ENCODE measurements at regions not wholly inside any gene's neighbourhood (a gene's known extent, or its start where the extent isn't known, plus 50 kb on each side); places are given as distances from the start of the nearest gene placed in this dataset.

DNA sequence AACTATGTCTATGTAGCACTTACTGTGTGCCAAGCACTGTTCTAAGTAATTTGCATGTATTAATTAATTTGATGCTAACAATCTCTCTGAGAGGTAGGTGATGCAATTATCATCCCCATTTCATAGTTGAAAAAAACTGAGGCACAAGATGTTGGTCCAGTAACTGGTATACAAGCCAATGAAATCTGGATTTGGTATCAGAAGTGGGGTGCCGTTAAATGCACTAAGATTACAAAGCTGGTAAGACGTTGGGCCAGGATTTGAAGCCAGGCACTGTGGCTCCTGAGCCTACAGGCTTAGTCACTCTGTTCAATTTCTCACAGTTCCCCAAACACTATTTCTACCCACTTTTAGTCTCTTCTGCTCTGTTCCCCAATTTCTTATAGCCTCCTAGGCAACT lies 70.4 kb upstream of the CACNA1A start:
- CTCF ChIA-PET: no interaction called here
- POLR2A ChIA-PET: no interaction called here
- TF ChIP-seq LEF1 (IDR thresholded peaks at IDR 0.05; ENCODE audit: borderline replicate concordance) (no peak), FOXM1 (IDR thresholded peaks at IDR 0.05; ENCODE audit: borderline replicate concordance) (no peak), SUZ12 (IDR thresholded peaks at IDR 0.05) (no peak), HDGF (IDR thresholded peaks at IDR 0.05; ENCODE audit: borderline replicate concordance) (no peak), ZNF384 (IDR thresholded peaks at IDR 0.05) (no peak), FOXK2 (IDR thresholded peaks at IDR 0.05) (no peak), BHLHE40 (IDR thresholded peaks at IDR 0.05; ENCODE audit: borderline replicate concordance) (no peak), NFRKB (IDR thresholded peaks at IDR 0.05) (no peak), TARDBP (IDR thresholded peaks at IDR 0.05) (no peak), ARNT (IDR thresholded peaks at IDR 0.05) (no peak), SP1 (IDR thresholded peaks at IDR 0.05) (no peak), CTBP1 (IDR thresholded peaks at IDR 0.05; ENCODE audit: borderline replicate concordance) (no peak), L3MBTL2 (conservative IDR thresholded peaks at IDR 0.05) (no peak)
- TF ChIP-seq, protein P1, sequence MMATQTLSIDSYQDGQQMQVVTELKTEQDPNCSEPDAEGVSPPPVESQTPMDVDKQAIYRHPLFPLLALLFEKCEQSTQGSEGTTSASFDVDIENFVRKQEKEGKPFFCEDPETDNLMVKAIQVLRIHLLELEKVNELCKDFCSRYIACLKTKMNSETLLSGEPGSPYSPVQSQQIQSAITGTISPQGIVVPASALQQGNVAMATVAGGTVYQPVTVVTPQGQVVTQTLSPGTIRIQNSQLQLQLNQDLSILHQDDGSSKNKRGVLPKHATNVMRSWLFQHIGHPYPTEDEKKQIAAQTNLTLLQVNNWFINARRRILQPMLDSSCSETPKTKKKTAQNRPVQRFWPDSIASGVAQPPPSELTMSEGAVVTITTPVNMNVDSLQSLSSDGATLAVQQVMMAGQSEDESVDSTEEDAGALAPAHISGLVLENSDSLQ (IDR thresholded peaks at IDR 0.05): no peak
- no peak for DNase-seq (ENCODE audit: extremely low spot score)

DNA sequence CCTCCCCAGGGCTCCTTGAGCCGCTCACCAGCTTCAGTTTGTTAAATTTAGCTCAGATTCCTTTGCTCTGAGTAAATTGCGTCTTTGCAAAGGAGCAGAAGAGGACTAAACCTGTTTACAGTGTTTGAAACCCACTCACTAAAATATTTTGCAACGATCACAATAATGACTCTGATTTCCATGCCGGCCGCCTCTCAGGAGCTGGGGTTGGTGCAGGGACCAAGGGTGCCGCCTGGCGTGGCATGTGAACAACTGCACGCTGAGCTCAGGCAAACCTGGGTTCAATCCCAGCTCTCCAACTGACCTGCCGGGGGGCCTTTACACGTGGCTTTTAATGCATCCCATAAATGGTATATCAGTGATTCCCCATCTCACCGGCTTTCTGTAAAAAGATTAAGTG lies 68.7 kb upstream of the CACNA1A start:
- TF ChIP-seq BHLHE40 (IDR thresholded peaks at IDR 0.05; ENCODE audit: borderline replicate concordance) (no peak), ZNF384 (IDR thresholded peaks at IDR 0.05) (no peak), ELF4 (IDR thresholded peaks at IDR 0.05) (no peak), L3MBTL2 (conservative IDR thresholded peaks at IDR 0.05) (no peak), FOXK2 (IDR thresholded peaks at IDR 0.05) (no peak), LEF1 (IDR thresholded peaks at IDR 0.05; ENCODE audit: borderline replicate concordance) (no peak), NFRKB (IDR thresholded peaks at IDR 0.05) (no peak), FOXM1 (IDR thresholded peaks at IDR 0.05; ENCODE audit: borderline replicate concordance) (no peak), FOXA1 (IDR thresholded peaks at IDR 0.05) (no peak), HDGF (IDR thresholded peaks at IDR 0.05; ENCODE audit: borderline replicate concordance) (no peak), SP1 (IDR thresholded peaks at IDR 0.05) (no peak)
- TF ChIP-seq, protein P1 (IDR thresholded peaks at IDR 0.05): no peak
- ChIA-PET POLR2A (interaction anchor here (1.0 kb wide), 1 partner anchor 157 kb away, joined by 3 read pairs; no protein-coding TSS in a partner anchor), CTCF (interaction anchor here (0.6 to 1.2 kb wide), 8 partner anchors 9 to 297 kb away, joined by 3 to 8 read pairs (median 4); no protein-coding TSS in a partner anchor)

DNA sequence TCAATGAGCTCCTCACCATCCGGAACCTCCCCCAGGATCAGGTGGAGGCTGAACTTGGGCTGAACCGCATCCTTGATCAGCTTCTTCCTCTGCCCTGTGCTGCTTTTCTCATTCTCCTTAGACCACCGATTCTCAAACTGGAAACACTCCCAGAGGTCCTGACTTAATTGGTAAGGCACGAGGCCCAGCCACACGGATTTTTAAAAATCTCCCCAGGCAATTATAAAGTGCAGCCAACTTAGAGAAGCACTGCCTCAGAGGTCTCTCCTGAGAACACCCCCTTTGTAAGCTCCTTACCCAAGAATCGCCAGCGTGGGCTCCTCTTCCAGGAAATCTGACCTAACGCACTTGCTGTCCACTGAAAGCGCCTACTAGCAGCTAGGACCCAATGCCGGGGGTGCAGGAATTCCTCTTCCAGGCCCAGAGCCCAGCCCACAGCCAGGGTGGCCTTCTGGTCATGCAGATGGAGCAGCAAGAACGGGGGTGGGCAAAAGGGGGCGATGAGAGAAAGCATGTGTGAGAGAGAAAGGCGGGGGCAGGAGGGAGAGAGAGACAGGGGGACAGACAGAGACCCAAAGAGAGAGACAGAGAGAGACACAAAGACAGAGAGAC lies 66.9 kb upstream of the CACNA1A start:
- TF ChIP-seq FOXM1 (IDR thresholded peaks at IDR 0.05; ENCODE audit: borderline replicate concordance) (no peak), HDGF (IDR thresholded peaks at IDR 0.05; ENCODE audit: borderline replicate concordance) (no peak), LEF1 (IDR thresholded peaks at IDR 0.05; ENCODE audit: borderline replicate concordance) (no peak), L3MBTL2 (conservative IDR thresholded peaks at IDR 0.05) (no peak), ZNF384 (IDR thresholded peaks at IDR 0.05) (no peak), TARDBP (IDR thresholded peaks at IDR 0.05) (no peak), CTBP1 (IDR thresholded peaks at IDR 0.05; ENCODE audit: borderline replicate concordance) (no peak), NFRKB (IDR thresholded peaks at IDR 0.05) (no peak), ELF4 (IDR thresholded peaks at IDR 0.05) (no peak), FOXA1 (IDR thresholded peaks at IDR 0.05) (no peak), BHLHE40 (IDR thresholded peaks at IDR 0.05; ENCODE audit: borderline replicate concordance) (no peak), ARNT (IDR thresholded peaks at IDR 0.05) (no peak)
- TF ChIP-seq, protein P1 (IDR thresholded peaks at IDR 0.05): no peak
- CTCF ChIA-PET: no interaction called here
- POLR2A ChIA-PET: no interaction called here
- no peak for DNase-seq (ENCODE audit: extremely low spot score)

More for the DNA sequence above, 68.7 kb upstream of the CACNA1A start:
- DNase-seq (ENCODE audit: extremely low spot score): peak; percentile 62

DNA sequence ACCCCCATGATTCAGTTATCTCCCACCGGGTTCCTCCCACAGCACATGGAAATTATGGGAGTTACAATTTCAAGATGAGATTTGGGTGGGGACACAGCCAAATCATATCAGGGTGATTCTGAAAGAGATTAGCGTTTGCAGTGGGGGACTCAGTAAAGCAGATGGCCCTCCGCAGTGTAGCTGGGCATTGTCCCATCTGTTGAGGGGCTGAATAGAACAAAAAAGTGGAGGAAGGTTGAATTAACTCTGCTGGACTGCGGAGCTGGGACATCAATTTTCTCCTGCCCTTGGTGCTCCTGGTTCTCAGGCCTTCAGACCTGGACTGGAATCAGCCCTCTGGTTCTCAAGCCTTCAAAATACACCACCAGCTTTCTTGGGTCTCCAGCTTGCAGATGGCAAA lies 55.2 kb upstream of the CACNA1A start:
- TF ChIP-seq LEF1 (IDR thresholded peaks at IDR 0.05; ENCODE audit: borderline replicate concordance) (no peak), SUZ12 (IDR thresholded peaks at IDR 0.05) (no peak), FOXK2 (IDR thresholded peaks at IDR 0.05) (no peak), ZNF384 (IDR thresholded peaks at IDR 0.05) (no peak), HDGF (IDR thresholded peaks at IDR 0.05; ENCODE audit: borderline replicate concordance) (no peak), SP1 (IDR thresholded peaks at IDR 0.05) (no peak), L3MBTL2 (conservative IDR thresholded peaks at IDR 0.05) (no peak), TARDBP (IDR thresholded peaks at IDR 0.05) (no peak), BHLHE40 (IDR thresholded peaks at IDR 0.05; ENCODE audit: borderline replicate concordance) (no peak), ARNT (IDR thresholded peaks at IDR 0.05) (no peak), NFRKB (IDR thresholded peaks at IDR 0.05) (no peak)
- no peak for DNase-seq (ENCODE audit: extremely low spot score)
- POLR2A ChIA-PET: no interaction called here
- CTCF ChIA-PET: no interaction called here

DNA sequence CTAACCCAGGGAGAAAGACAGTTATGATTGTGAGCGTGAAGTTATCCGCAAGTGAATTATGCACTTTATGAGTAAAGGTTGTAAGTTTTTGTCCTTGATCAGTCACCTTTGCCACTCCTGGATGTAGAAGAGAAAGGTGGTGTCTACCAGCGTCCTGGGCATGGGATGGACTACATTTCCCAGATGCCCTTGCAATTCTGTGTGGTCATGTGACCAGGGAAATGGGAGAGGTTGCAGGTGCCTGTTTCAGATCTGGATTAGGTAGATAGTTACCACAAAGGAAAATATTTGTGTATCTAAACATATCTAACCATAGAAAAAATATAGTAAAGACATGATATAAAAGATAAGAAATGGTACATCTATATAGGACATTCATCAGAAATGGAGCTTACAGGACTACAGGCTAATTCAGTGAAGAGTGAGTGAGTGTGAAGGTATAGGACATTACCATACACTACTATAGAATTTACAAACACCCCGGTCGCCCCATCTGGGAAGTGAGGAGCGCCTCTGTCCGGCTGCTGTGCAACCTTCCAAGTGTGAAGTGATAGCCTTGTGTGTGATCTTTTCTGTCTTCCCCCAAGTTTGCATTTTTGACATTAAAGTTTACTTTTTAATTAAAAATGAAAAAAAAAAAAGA lies 51.6 kb upstream of the CACNA1A start:
- DNase-seq (ENCODE audit: extremely low spot score): peak; percentile 21
- ChIA-PET POLR2A (no interaction called here), CTCF (no interaction called here)
- TF ChIP-seq L3MBTL2 (conservative IDR thresholded peaks at IDR 0.05) (no peak), HDGF (IDR thresholded peaks at IDR 0.05; ENCODE audit: borderline replicate concordance) (no peak), ELF4 (IDR thresholded peaks at IDR 0.05) (no peak), TARDBP (IDR thresholded peaks at IDR 0.05) (no peak), SP1 (IDR thresholded peaks at IDR 0.05) (no peak), CTBP1 (IDR thresholded peaks at IDR 0.05; ENCODE audit: borderline replicate concordance) (no peak), LEF1 (IDR thresholded peaks at IDR 0.05; ENCODE audit: borderline replicate concordance) (no peak), SUZ12 (IDR thresholded peaks at IDR 0.05) (no peak)

DNA sequence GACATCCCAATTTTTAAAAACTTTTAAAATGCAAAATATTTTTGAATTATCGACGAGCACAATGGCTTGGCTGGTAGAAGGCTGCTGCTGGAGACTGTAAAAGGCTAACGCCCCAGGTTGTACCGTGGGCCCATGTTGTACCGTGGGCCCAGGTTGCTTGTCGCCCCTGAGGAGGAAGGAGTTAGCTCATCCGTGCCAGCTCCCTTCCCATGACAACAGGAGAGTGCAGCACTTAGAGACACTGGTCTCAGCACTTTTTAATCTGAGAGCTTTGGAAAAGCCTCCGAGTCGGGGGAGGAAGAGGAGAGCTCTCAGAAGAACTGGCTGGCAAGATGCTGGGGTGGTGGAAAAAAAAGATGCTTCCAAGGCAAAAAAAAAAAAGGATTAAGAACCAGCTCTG lies 50.3 kb upstream of the CACNA1A start:
- DNase-seq (ENCODE audit: extremely low spot score): no peak
- CTCF ChIA-PET: no interaction called here
- TF ChIP-seq SUZ12 (IDR thresholded peaks at IDR 0.05) (no peak), ELF4 (IDR thresholded peaks at IDR 0.05) (no peak), ZNF384 (IDR thresholded peaks at IDR 0.05) (no peak), FOXK2 (IDR thresholded peaks at IDR 0.05) (no peak), HDGF (IDR thresholded peaks at IDR 0.05; ENCODE audit: borderline replicate concordance) (no peak), SP1 (IDR thresholded peaks at IDR 0.05) (no peak), TARDBP (IDR thresholded peaks at IDR 0.05) (no peak), ARNT (IDR thresholded peaks at IDR 0.05) (no peak)
- TF ChIP-seq, protein P1 (IDR thresholded peaks at IDR 0.05): no peak
- POLR2A ChIA-PET: no interaction called here

Data from HEK293T (cell line).